HG02759 (cell line): ENCODE measurements at regions not wholly inside any gene's neighbourhood (a gene's known extent, or its start where the extent isn't known, plus 50 kb on each side); places are given as distances from the start of the nearest gene placed in this dataset.
"Not testable (repeated sequence)": the region's sequence is repeated elsewhere in the genome, so short reads cannot be mapped to it uniquely, and the experiment has no call there.

Experiments
- ATAC-seq: cut with Tn5 transposase; IDR thresholded peaks from one replicate; pipeline ENCODE4 v1.9.1; 2021; ENCODE audit warnings: mild to moderate bottlenecking, moderate library complexity; ENCODE audit not compliant: unreplicated experiment

GRCh38 chr14:85892251-85892650, 362.3 kb downstream of the FLRT2 start:
- ATAC-seq, result no peak

GRCh38 chr14:85883966-85884365, 354.0 kb downstream of the FLRT2 start:
- no peak for ATAC-seq

- no peak for ATAC-seq
These were observed 353.2 kb downstream of the FLRT2 start for GRCh38 chr14:85883101-85883500.

DNA sequence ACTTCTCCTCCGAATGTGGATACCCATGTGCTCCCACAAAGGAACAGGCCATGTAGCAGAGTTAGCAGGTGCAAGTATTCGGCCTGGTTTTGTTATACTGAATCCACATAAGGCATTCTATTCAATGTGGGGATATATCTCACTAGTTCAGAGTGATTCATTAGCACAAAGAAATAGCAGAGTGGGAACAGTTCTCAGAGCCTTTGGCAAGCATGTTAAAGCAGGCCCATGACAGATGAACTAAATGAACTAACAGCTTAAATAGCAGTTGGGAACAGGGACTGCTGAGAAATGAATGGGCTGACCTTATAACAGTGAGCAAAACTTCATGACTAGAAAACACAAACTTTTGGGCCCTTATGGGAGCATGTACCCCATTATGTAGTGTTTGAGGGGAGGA, 352.0 kb downstream of the FLRT2 start:
- no peak for ATAC-seq

- ATAC-seq, result no peak
These were observed 348.9 kb downstream of the FLRT2 start for GRCh38 chr14:85878874-85879273.

DNA sequence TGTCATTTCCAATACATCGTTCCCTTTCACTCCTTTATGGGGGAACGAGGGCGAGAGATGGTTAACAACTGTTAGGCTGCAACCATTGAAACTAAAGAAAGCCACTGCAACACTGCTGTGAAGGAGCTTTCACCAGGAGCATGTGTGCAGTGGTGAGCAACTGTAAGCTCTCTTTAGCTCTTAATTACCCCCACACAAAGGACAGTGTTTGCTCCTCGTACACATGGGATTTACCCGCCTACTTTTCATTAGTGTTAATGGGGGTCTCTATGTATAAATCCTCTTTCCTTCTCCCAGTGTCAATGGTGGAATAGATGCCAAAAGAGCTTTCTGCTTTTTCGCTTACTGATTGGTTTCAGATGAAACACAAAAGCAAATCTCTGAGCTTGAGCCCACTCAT, 343.1 kb downstream of the FLRT2 start:
- no peak for ATAC-seq

- ATAC-seq, result no peak
These were observed 337.5 kb downstream of the FLRT2 start for GRCh38 chr14:85867450-85867849.

DNA sequence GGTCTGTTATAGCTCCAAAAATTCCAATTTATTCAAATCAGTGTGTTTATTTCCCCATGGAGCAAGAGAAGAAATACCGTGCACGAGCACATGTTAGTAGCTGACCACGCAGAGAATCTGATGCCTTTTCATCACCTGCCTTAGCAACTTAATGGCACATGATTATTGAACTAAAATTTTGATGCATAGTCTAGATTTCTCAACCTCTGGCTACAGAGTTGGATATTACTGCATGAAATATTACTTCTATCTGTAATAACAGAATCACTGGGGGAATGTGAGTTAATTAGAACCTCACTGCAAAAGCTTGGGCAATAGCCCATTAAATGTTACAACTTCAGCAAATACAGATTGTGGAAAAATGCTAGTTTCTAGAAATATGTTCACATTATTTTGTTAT, 335.8 kb downstream of the FLRT2 start:
- ATAC-seq, result no peak

DNA sequence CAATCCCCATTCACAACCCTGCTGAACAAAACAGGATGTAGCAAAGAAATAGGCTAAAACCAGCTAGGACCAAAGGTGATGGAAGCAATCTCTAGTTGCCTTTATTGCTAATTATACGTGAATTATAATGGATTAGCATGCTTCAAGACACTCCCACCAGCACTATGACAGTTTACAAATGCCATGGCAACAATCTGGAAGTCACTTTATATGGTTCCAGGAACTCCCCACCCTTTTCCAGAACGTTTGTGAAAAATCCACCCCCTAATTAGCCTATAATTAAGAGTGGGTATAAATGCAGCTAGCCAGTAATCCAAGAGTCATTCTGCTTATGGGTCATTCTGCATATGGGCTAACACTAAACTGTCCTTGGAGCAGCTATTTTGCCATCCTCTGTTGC, 328.7 kb downstream of the FLRT2 start:
- ATAC-seq, result no peak

GRCh38 chr14:85856430-85856829, 326.5 kb downstream of the FLRT2 start:
- ATAC-seq, result no peak

DNA sequence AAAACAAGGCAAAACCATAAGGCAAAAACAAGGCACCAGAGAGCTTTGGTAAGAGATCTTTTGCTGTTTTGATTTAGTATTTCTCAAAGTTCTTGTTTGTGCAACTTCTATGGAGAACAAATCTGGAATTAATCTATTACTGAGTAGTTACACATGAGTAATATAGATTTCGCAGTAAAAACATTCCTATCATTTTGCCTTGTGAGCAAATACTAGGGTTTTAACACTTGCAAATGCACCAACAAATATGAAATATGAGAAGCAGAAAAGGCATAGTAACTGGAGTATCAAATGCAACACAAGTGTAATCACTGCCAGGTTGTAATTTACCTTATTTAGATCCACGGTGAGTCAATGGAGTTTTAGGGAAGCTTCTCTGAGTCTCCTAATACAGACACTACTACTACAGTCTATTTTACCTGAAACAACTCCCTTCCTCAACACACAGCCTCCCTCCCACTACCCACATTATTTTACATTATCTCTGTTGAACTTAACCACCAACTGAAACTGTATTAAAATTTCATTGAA, 324.1 kb downstream of the FLRT2 start:
- ATAC-seq, result no peak

GRCh38 chr14:85852906-85853305, 323.0 kb downstream of the FLRT2 start:
- no peak for ATAC-seq

DNA sequence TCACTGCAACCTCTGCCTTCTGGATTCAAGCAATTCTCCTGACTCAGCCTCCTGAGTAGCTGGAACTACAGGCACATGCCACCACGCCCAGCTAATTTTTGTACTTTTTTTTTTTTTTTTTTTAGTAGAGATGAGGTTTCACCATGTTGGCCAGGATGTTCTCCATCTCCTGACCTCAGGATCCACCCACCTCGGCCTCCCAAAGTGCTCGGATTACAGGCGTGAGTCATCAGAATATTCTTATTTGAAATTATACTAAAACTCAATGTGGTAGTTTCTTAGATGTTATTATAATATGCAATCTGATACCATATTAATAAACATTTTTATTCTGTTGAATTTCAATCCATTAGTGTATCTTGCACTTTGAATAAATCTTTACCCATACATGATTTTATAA, 322.2 kb downstream of the FLRT2 start:
- ATAC-seq, result not testable (repeated sequence)

DNA sequence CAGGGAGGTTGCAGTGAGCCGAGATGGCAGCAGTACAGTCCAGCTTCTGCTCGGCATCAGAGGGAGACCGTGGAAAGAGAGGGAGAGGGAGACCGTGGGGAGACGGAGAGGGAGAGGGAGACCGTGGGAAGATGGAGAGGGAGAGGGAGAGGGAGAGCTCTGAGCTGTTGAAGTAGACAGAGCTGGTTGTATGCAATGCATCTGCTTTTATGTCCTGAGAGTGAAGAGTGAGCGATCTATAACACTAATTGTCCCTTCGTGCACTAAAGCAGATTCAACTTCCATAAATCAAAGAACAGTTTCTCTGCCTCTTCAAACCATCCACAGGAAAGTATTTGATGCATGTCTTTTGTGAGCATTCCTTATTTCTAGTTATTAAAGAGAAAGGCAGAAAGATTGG, 300.6 kb downstream of the FLRT2 start:
- not testable (repeated sequence) for ATAC-seq

- not testable (repeated sequence) for ATAC-seq
These were observed 299.7 kb downstream of the FLRT2 start for GRCh38 chr14:85829601-85830000.

DNA sequence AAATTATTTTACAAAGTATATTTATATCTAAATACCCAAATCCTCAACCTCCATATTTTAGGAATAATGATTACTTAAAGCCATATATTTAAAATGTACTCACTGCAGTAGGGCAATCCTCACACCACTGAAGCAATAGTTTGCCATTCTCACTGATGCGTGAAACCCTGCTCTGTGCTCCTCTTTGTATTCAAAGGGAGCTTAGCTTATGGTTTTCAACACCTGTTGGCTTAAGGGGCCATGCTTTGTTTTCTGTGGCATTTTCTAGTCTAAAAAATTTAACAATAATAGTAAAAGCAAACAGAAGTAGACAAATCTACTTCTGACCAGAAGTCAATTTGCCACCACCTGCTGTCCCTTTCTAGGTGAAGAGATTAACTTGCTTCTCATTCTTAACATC, 294.6 kb downstream of the FLRT2 start:
- no peak for ATAC-seq

DNA sequence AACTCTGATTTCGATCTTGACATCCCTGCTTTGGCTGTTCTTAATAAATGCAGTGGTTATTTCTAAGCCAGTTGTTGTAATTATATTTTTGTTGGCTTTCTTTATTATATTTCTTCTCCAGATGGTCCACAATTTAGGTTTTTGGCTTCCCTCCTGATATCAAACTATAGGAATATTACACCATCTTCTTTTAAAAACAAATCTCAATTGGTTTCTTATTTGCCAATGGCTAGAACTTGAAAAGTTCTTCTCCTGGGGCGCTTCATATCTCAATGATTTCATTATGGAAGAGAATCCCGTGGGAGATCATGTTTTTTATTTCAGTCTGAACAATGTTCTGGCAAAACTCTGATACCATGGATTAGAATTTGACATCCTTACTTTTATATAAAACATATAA, 292.3 kb downstream of the FLRT2 start:
- ATAC-seq, result no peak

- no peak for ATAC-seq
These were observed 287.5 kb downstream of the FLRT2 start for GRCh38 chr14:85817430-85817829.

DNA sequence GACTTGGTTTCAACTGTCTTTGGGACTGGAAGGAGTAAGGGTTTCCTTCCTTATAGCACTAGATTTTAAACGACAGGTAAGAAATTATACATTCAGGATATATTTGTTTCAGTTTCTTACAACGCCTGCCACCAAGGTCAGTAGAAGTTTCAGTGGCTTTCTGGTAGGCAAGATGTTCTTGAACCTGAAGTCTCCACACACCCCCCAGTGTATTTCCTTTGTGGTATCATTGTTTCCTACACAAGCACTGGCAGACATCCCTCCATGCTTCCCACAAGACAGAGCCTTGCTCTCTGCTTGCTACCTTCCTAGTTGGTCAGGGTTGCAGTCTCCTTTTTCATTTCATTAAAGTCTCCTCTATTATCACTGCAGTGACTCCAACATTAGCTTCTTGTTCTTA, 283.1 kb downstream of the FLRT2 start:
- ATAC-seq, result no peak

- ATAC-seq, result no peak
These were observed 281.4 kb downstream of the FLRT2 start for GRCh38 chr14:85811340-85811739.

- ATAC-seq, result no peak
These were observed 269.7 kb downstream of the FLRT2 start for GRCh38 chr14:85799668-85800067.

DNA sequence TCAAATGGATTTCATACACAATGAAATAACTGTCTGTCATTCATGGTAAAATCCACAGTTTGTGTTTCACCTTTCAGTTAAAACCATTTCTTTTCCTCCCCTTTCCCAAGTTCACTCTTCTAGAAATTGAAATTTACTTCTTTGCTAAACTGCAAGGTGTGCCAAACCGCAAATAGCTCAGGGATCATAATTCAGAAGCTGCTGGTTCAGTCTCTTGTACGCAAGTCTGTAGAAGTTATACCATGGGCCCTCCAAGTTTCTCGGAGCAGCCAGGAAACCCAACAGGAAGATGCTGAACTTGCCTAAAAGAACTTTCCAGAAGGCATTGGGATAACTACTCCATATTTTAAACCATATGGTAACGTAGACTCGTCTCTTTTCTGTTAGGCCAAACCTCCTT, 268.9 kb downstream of the FLRT2 start:
- ATAC-seq, result no peak

DNA sequence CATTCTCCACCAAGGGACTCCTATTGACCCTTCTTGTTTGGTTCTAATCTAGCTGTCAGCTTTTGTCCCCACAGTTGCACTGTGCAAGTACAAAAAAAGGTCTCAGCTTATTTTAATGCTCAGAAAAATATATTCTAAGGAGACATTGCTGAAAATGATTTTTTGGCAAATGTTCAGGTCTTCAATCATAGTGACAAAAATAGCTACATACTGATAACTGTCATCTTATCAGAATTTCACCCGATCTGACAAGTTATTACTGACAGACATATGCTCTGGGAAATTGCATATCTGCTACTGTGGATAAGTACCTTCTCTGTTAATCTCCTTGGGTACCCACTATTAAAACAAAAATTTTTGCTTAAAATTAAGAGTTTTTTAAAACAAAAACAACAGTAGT, 263.6 kb downstream of the FLRT2 start:
- ATAC-seq, result no peak

DNA sequence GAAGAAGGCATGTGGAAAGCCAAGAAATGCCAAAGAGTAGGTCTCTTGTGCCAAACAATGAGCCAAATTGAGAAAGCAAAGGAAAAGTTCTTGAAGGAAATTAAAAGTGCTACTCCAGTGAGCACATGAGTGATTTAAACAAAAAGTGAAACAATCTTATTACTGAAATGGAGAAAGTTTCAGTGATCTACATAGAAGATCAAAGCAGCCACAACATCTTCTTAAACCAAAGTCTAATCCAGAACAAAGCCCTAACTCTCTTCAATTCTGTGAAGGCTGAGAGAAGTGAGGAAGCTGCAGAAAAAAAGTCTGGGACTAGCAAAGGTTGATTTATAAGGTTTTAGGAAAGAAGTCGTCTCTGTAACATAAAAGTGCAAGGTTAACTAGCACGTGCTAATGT, 259.6 kb downstream of the FLRT2 start:
- ATAC-seq, result no peak
